CD4-positive, alpha-beta T cell (primary cell): ENCODE measurements at regions not wholly inside any gene's neighbourhood (a gene's known extent, or its start where the extent isn't known, plus 50 kb on each side); places are given as distances from the start of the nearest gene placed in this dataset.

Source experiments
- ATAC-seq: fragments of 200-7000 bp; cut with Tn5 transposase; one replicate; pipeline ENCODE4 v1.10.0; 2022; ENCODE audit warnings: mild to moderate bottlenecking; ENCODE audit not compliant: poor library complexity
- CTCF ChIA-PET: fragments of 350-600 bp; sonication (Branson Sonifier 250); formaldehyde crosslinking; loops from one replicate; lab custom pipeline; 2021; ENCODE audit warnings: antibody characterized with exemption, inconsistent platforms; lab: Charles Lee
- POLR2A ChIA-PET: fragments of 350-600 bp; sonication (Branson Sonifier 250); formaldehyde crosslinking; loops from one replicate; lab custom pipeline; 2021; ENCODE audit warnings: antibody characterized with exemption, inconsistent platforms; lab: Charles Lee
- DNase-seq, 14 experiments: peaks; one replicate each; pipeline ENCODE4 v3.0.0-alpha.2; 2013 to 2020; ENCODE audit warnings: mixed read lengths in 2 of 14
- H3K27ac ChIP-seq, 2 donors: one replicate each; pipeline versions ENCODE4 v1.5.1 to v1.7.0; 2013; ENCODE audit warnings: low read length in 2 of 2, low read depth in 1 of 2, mild to moderate bottlenecking in 1 of 2
- H3K27me3 ChIP-seq, 2 experiments: 1 replicate in 1 of 2; 2 replicates in 1 of 2; pipeline versions ENCODE4 v1.6.1 to v1.7.0; 2013; ENCODE audit warnings: low read length in 2 of 2, control low read depth in 1 of 2, mild to moderate bottlenecking in 1 of 2, moderate library complexity in 1 of 2; ENCODE audit not compliant: insufficient read depth in 2 of 2, control insufficient read depth in 1 of 2
- H3K36me3 ChIP-seq: one replicate; pipeline ENCODE4 v1.6.1; 2013; ENCODE audit warnings: low read length, control low read depth; ENCODE audit not compliant: insufficient read depth
- H3K4me1 ChIP-seq: one replicate; pipeline ENCODE4 v1.6.1; 2013; ENCODE audit warnings: low read length, control low read depth; ENCODE audit not compliant: insufficient read depth
- H3K4me3 ChIP-seq: one replicate; pipeline ENCODE4 v1.5.1; 2013; ENCODE audit warnings: mild to moderate bottlenecking, low read length, moderate library complexity
- H3K9me3 ChIP-seq, 2 experiments: 1 replicate in 1 of 2; 2 replicates in 1 of 2; pipeline versions ENCODE4 v1.6.1 to v1.7.0; 2013; ENCODE audit warnings: low read length in 2 of 2, mild to moderate bottlenecking in 2 of 2, control low read depth in 1 of 2, moderate library complexity in 1 of 2; ENCODE audit not compliant: control insufficient read depth in 1 of 2, insufficient read depth in 1 of 2
- H3K27ac Mint-ChIP-seq: one replicate; pipeline ENCODE4 v1.8.0; 2020; ENCODE audit warnings: mixed read lengths
- H3K27me3 Mint-ChIP-seq: one replicate; pipeline ENCODE4 v1.8.0; 2021; ENCODE audit warnings: mixed read lengths
- H3K36me3 Mint-ChIP-seq: one replicate; pipeline ENCODE4 v1.8.0; 2021; ENCODE audit warnings: low read depth, mixed read lengths
- H3K4me1 Mint-ChIP-seq: one replicate; pipeline ENCODE4 v1.8.0; 2021; ENCODE audit warnings: low read depth, mixed read lengths
- H3K4me3 Mint-ChIP-seq: one replicate; pipeline ENCODE4 v1.8.0; 2020; ENCODE audit warnings: mild to moderate bottlenecking, mixed read lengths
- H3K9me3 Mint-ChIP-seq: one replicate; pipeline ENCODE4 v1.8.0; 2020; ENCODE audit warnings: mixed read lengths
- CTCF ChIP-seq: fragments of 200-600 bp; IDR thresholded peaks from one replicate; pipeline ENCODE4 v1.8.0; 2022; ENCODE audit warnings: antibody characterized with exemption, mild to moderate bottlenecking
- intact Hi-C, 2 experiments: fragments of 100-400 bp; cut with DNase I in 1 of 2; cut with micrococcal nuclease in 1 of 2; formaldehyde crosslinking; loops; one replicate each; pipeline versions ENCODE4 v1.15.1 to v1.9.0; 2023 to 2025; cut with DNase I, micrococcal nuclease

DNA sequence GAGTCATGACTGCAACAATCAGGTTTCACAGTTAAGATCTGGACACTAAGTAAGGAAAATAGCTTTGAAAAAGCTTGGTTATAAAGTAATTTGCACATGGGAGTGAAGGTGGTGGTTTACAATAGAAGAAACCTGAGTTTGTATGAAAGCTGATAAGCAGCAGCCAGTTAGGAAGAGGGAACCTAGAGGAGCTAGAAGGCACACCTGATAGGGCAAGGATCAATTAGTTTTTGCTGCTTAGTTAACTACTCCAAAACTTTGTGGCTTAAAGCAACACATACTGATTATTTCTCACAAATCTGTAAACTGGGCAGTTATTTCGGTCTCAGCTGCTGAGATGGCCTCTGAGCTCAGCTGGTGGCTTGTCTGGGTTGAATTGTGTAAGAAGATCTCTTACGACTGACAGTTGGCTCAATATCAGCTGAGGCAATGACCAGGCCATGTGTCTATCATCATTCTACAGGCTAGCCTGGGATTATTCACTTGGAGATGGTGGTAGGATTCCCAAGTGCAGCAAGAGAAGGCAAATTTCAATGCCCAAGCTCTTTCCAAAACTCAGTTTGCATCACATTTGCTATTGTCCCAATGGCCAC, 255.0 kb upstream of the PITX2 start:
- no peaks in the 10 kb centered on the region for H3K4me1 Mint-ChIP-seq
- H3K27me3 ChIP-seq: no peaks in the 10 kb centered on the region
- no peak overlapping the region for H3K27ac ChIP-seq
- H3K27ac Mint-ChIP-seq: no peak overlapping the region
- DNase-seq: no peak
- no peak overlapping the region for H3K4me3 Mint-ChIP-seq
- no peaks in the 10 kb centered on the region for H3K4me1 ChIP-seq
- no peak for TF ChIP-seq CTCF
- H3K36me3 ChIP-seq: no peaks in the 10 kb centered on the region
- intact Hi-C loops: no loop called here
- no peaks in the 10 kb centered on the region for H3K9me3 ChIP-seq
- CTCF ChIA-PET: no interaction called here
- no peak overlapping the region for H3K4me3 ChIP-seq
- POLR2A ChIA-PET: no interaction called here
- H3K27me3 Mint-ChIP-seq: no peaks in the 10 kb centered on the region
- H3K9me3 Mint-ChIP-seq: peaks cover 2% of the 10 kb centered on the region
- ATAC-seq: no peak
- no peaks in the 10 kb centered on the region for H3K36me3 Mint-ChIP-seq

GRCh38 chr4:110878413-110878812, 255.5 kb upstream of the PITX2 start:
- Histone ChIP-seq H3K36me3 (no peaks in the 10 kb centered on the region), H3K4me1 (no peaks in the 10 kb centered on the region), H3K27ac (no peak overlapping the region), H3K9me3 (no peaks in the 10 kb centered on the region), H3K27me3 (no peaks in the 10 kb centered on the region), H3K4me3 (no peak overlapping the region)
- no peaks in the 10 kb centered on the region for H3K27me3 Mint-ChIP-seq
- intact Hi-C loops: no loop called here
- CTCF ChIA-PET: no interaction called here
- no peaks in the 10 kb centered on the region for H3K36me3 Mint-ChIP-seq
- no peak for ATAC-seq
- H3K27ac Mint-ChIP-seq: no peak overlapping the region
- POLR2A ChIA-PET: no interaction called here
- peaks cover 2% of the 10 kb centered on the region for H3K9me3 Mint-ChIP-seq
- no peak for DNase-seq
- no peaks in the 10 kb centered on the region for H3K4me1 Mint-ChIP-seq
- H3K4me3 Mint-ChIP-seq: no peak overlapping the region
- no peak for TF ChIP-seq CTCF

DNA sequence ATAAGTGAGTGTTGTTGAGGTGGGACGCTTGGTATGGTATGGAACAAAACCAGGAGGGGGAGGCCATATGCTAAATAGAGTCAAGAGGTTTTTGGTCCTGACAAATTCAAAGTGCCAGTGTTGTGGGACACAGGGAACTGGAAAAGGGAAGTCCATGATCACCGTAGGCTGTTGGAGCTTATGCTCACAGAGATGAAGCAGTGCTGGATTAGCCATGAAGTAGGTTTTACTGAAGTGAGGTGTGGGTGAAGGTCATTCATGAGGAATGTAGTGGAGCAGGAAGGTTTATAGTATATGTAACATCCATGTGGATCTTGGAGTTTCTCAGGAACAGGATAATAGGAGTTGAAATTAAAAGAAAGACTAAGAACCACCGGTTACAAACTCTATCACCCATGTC, 256.1 kb upstream of the PITX2 start:
- Histone ChIP-seq H3K9me3 (no peaks in the 10 kb centered on the region), H3K4me3 (no peak overlapping the region), H3K36me3 (no peaks in the 10 kb centered on the region), H3K4me1 (no peaks in the 10 kb centered on the region), H3K27ac (no peak overlapping the region), H3K27me3 (no peaks in the 10 kb centered on the region)
- Mint-ChIP-seq H3K4me1 (no peaks in the 10 kb centered on the region), H3K9me3 (peaks cover 2% of the 10 kb centered on the region), H3K36me3 (no peaks in the 10 kb centered on the region), H3K27me3 (no peaks in the 10 kb centered on the region), H3K4me3 (no peak overlapping the region), H3K27ac (no peak overlapping the region)
- intact Hi-C loops: no loop called here
- CTCF ChIA-PET: no interaction called here
- no peak for ATAC-seq
- TF ChIP-seq CTCF: no peak
- POLR2A ChIA-PET: no interaction called here
- DNase-seq: no peak
